ENCODE measurements at regions not wholly inside any gene's neighbourhood (a gene's known extent, or its start where the extent isn't known, plus 50 kb on each side); places are given as distances from the start of the nearest gene placed in this dataset.
A peak's percentile ranks its signal among the peaks of the same experiment; 100 is the strongest.

GRCh38 chr6:11315743-11316437, 83.4 kb upstream of the NEDD9 start:
- peaks cover 8% of the 10 kb centered on the region for H3K4me1 ChIP-seq (ENCODE audit: control insufficient read depth, insufficient read depth, low read length)
- no peaks in the 10 kb centered on the region for H3K27me3 ChIP-seq (ENCODE audit: control insufficient read depth, insufficient read depth, low read length)
- 0 out of 4 replicates have a peak overlapping the region, but pooled peaks of 1 of the 2 experiments have one; percentile 36 for H4K8ac ChIP-seq (ENCODE audit: low read depth in 2 of 2, low read length in 2 of 2)
- H3K4ac ChIP-seq (ENCODE audit: low read depth, low read length): peak overlapping the region; percentile 62; the same call in 1 of the 2 replicates
- peak; percentile 66 for ATAC-seq (ENCODE audit: low read depth)
- H2BK120ac ChIP-seq (ENCODE audit: low read depth, low read length): peak overlapping the region; percentile 58
- no peak overlapping the region for H3K23ac ChIP-seq (ENCODE audit: low read depth, low read length)
- H2BK5ac ChIP-seq (ENCODE audit: low read depth, low read length, poor library complexity, severe bottlenecking): peak overlapping the region; percentile 4
- 0 out of 4 replicates have a peak, but pooled peaks cover 0 to 6% of the 10 kb centered on the region in 2 experiments for H3K79me1 ChIP-seq (ENCODE audit: low read depth in 1 of 2, low read length in 2 of 2)
- H3K9me3 ChIP-seq (ENCODE audit: control insufficient read depth, insufficient read depth, low read length): no peaks in the 10 kb centered on the region
- H3K36me3 ChIP-seq (ENCODE audit: control insufficient read depth, insufficient read depth, low read length): no peaks in the 10 kb centered on the region
- no TSS peak for BruUV-seq (replicated peaks)
- 83% methylated on average over 1 of the region's 5 CpGs; no CpG with 5 or more reads in 1 of the 2 experiments for WGBS, 2 experiments (ENCODE audit: extremely low coverage in 2 of 2, insufficient read length in 1 of 2)
- 0 out of 2 replicates have a peak overlapping the region, but pooled peaks have one; percentile 9 for H2AK5ac ChIP-seq (ENCODE audit: low read depth, low read length)
- CTCF ChIA-PET: no interaction called here
- H3K27ac ChIP-seq (ENCODE audit: insufficient read depth, low read length): no peak overlapping the region
- TF ChIP-seq FOS (IDR thresholded peaks at IDR 0.05; ENCODE audit: low read depth, low read length): peak; percentile 83
- no peak for TF ChIP-seq ELK1 (IDR thresholded peaks at IDR 0.05; ENCODE audit: borderline replicate concordance, low read depth, low read length)
- TF ChIP-seq POLR2A (IDR thresholded peaks at IDR 0.05; ENCODE audit: low read depth, low read length): 0 out of 2 replicates have a peak, but pooled peaks have one; percentile 20
- TF ChIP-seq CEBPB (IDR thresholded peaks at IDR 0.05; ENCODE audit: low read depth, low read length): no peak
- H4K91ac ChIP-seq (ENCODE audit: insufficient read depth, low read depth, low read length): no peak overlapping the region
- H3K18ac ChIP-seq (ENCODE audit: low read depth, low read length): peak overlapping the region; percentile 46; the same call in 1 of the 2 replicates
- peak overlapping the region; percentile 58 for H2BK20ac ChIP-seq (ENCODE audit: low read depth, low read length)
- H3K9me1 ChIP-seq (ENCODE audit: insufficient read depth, low read length): peaks cover 19% of the 10 kb centered on the region
- DNase-seq: peak; percentile 93
- no peak overlapping the region for H2AFZ ChIP-seq (replicated peaks; ENCODE audit: low read length, poor library complexity)
- H3K9ac ChIP-seq (ENCODE audit: low read depth, low read length): no peak overlapping the region
- intact Hi-C loops (cut with micrococcal nuclease) (loop anchor here (5.0 kb wide), 3 partner anchors 44 to 111 kb away; partner anchors contain the start of gene NEDD9), in situ Hi-C loops (cut with MboI; ENCODE audit: low sequenced_read_pairs) (no loop called here), dilution Hi-C loops (cut with HindIII; ENCODE audit: low sequenced_read_pairs, unreplicated experiment) (no loop called here)
- no peak overlapping the region for H2BK15ac ChIP-seq (ENCODE audit: low read depth, low read length)
- H3K4me2 ChIP-seq (ENCODE audit: low read depth, low read length): no peak overlapping the region; the same call in 1 of the 2 replicates
- no peak overlapping the region for H3K4me3 ChIP-seq (ENCODE audit: insufficient read depth, low read depth, low read length)
- no peak overlapping the region for H4K5ac ChIP-seq (ENCODE audit: low read depth, low read length)
- no peak overlapping the region for H3K56ac ChIP-seq (ENCODE audit: extremely low read depth, insufficient read depth, low read length)
- no peak overlapping the region for H2AK9ac ChIP-seq (replicated peaks; ENCODE audit: low read depth, low read length, poor library complexity)
- no peaks in the 10 kb centered on the region for H4K20me1 ChIP-seq (ENCODE audit: insufficient read depth, low read length)
- POLR2A ChIA-PET (ENCODE audit: unreplicated experiment): no interaction called here
- H3K14ac ChIP-seq (replicated peaks; ENCODE audit: low read depth, low read length): 0 out of 2 replicates have a peak overlapping the region, but pooled peaks have one; percentile 28
